Nephron progenitor cell (in vitro differentiated cells): ENCODE measurements at regions not wholly inside any gene's neighbourhood (a gene's known extent, or its start where the extent isn't known, plus 50 kb on each side); places are given as distances from the start of the nearest gene placed in this dataset.

Source experiments
- DNase-seq: peaks from one replicate; pipeline ENCODE4 v3.0.0; 2021
- H3K27ac Mint-ChIP-seq: 2 replicates; pipeline ENCODE4 v1.8.0; 2021; ENCODE audit warnings: mild to moderate bottlenecking, moderate library complexity, mixed read lengths
- H3K27me3 Mint-ChIP-seq: 2 replicates; pipeline ENCODE4 v1.8.0; 2021; ENCODE audit warnings: mild to moderate bottlenecking, low read depth, mixed read lengths; ENCODE audit not compliant: poor library complexity
- H3K36me3 Mint-ChIP-seq: 2 replicates; pipeline ENCODE4 v1.8.0; 2021; ENCODE audit warnings: low read depth, mixed read lengths
- H3K4me1 Mint-ChIP-seq: 2 replicates; pipeline ENCODE4 v1.8.0; 2021; ENCODE audit warnings: mixed read lengths
- H3K4me3 Mint-ChIP-seq: 2 replicates; pipeline ENCODE4 v1.8.0; 2021; ENCODE audit warnings: mild to moderate bottlenecking, moderate library complexity, mixed read lengths
- H3K9me3 Mint-ChIP-seq: 2 replicates; pipeline ENCODE4 v1.8.0; 2021; ENCODE audit warnings: mild to moderate bottlenecking, moderate library complexity, mixed read lengths
- CTCF ChIP-seq: fragments of 200-600 bp; sonication (generic); IDR thresholded peaks from 2 replicates; pipeline ENCODE4 v1.5.0; 2021; ENCODE audit warnings: antibody characterized with exemption

GRCh38 chr13:73339086-73339485, 280.3 kb downstream of the KLF5 start:
- TF ChIP-seq CTCF = no peak
- H3K4me3 Mint-ChIP-seq = no peak overlapping the region
- H3K27ac Mint-ChIP-seq = no peak overlapping the region

GRCh38 chr13:73338389-73338788, 279.6 kb downstream of the KLF5 start:
- Mint-ChIP-seq H3K4me1 (no peaks in the 10 kb centered on the region), H3K9me3 (no peaks in the 10 kb centered on the region), H3K27ac (no peak overlapping the region), H3K27me3 (peaks cover 5% of the 10 kb centered on the region), H3K4me3 (no peak overlapping the region), H3K36me3 (no peaks in the 10 kb centered on the region)
- no peak for TF ChIP-seq CTCF
- DNase-seq = no peak

More at GRCh38 chr13:73339086-73339485, 280.3 kb downstream of the KLF5 start:
- H3K9me3 Mint-ChIP-seq = no peaks in the 10 kb centered on the region
- DNase-seq = no peak
- no peaks in the 10 kb centered on the region for H3K4me1 Mint-ChIP-seq
- peaks cover 8% of the 10 kb centered on the region for H3K27me3 Mint-ChIP-seq
- H3K36me3 Mint-ChIP-seq = no peaks in the 10 kb centered on the region

- no peak overlapping the region for H3K4me3 Mint-ChIP-seq
- no peak for TF ChIP-seq CTCF
- peaks cover 4% of the 10 kb centered on the region for H3K27me3 Mint-ChIP-seq
- no peak overlapping the region for H3K27ac Mint-ChIP-seq
- DNase-seq = no peak
- H3K9me3 Mint-ChIP-seq = no peaks in the 10 kb centered on the region
- H3K4me1 Mint-ChIP-seq = no peaks in the 10 kb centered on the region
- no peaks in the 10 kb centered on the region for H3K36me3 Mint-ChIP-seq
These were observed 278.7 kb downstream of the KLF5 start for GRCh38 chr13:73337532-73337931.

GRCh38 chr13:73336773-73337172, 278.0 kb downstream of the KLF5 start:
- H3K9me3 Mint-ChIP-seq = no peaks in the 10 kb centered on the region
- no peak overlapping the region for H3K27ac Mint-ChIP-seq
- no peaks in the 10 kb centered on the region for H3K27me3 Mint-ChIP-seq
- H3K36me3 Mint-ChIP-seq = no peaks in the 10 kb centered on the region
- TF ChIP-seq CTCF = no peak
- H3K4me1 Mint-ChIP-seq = no peaks in the 10 kb centered on the region
- DNase-seq = no peak
- H3K4me3 Mint-ChIP-seq = no peak overlapping the region

- Mint-ChIP-seq H3K27me3 (no peaks in the 10 kb centered on the region), H3K36me3 (no peaks in the 10 kb centered on the region)
These were observed 277.1 kb downstream of the KLF5 start for GRCh38 chr13:73335944-73336343.

More at GRCh38 chr13:73335944-73336343, 277.1 kb downstream of the KLF5 start:
- TF ChIP-seq CTCF = no peak
- no peak for DNase-seq
- H3K9me3 Mint-ChIP-seq = no peaks in the 10 kb centered on the region
- H3K4me1 Mint-ChIP-seq = no peaks in the 10 kb centered on the region
- H3K27ac Mint-ChIP-seq = no peak overlapping the region
- H3K4me3 Mint-ChIP-seq = no peak overlapping the region
